ENCODE measurements at regions not wholly inside any gene's neighbourhood (a gene's known extent, or its start where the extent isn't known, plus 50 kb on each side); places are given as distances from the start of the nearest gene placed in this dataset.

GRCh38 chr2:147386284-147386683 is 458.5 kb upstream of the ACVR2A start:
- FAIRE-seq (no peak), DNase-seq (ENCODE audit: insufficient read length, low spot score) (no peak)

GRCh38 chr2:147385600-147385999 is 459.2 kb upstream of the ACVR2A start:
- FAIRE-seq (no peak), DNase-seq (ENCODE audit: insufficient read length, low spot score) (no peak)

GRCh38 chr2:147384659-147385058 is 460.2 kb upstream of the ACVR2A start:
- DNase-seq (ENCODE audit: insufficient read length, low spot score): no peak
- FAIRE-seq: no peak

- DNase-seq (ENCODE audit: insufficient read length, low spot score): no peak
- no peak for FAIRE-seq
Measured at GRCh38 chr2:147382322-147382948, 462.4 kb upstream of the ACVR2A start.

GRCh38 chr2:147378403-147378802 is 466.4 kb upstream of the ACVR2A start:
- FAIRE-seq (no peak), DNase-seq (ENCODE audit: insufficient read length, low spot score) (no peak)

- FAIRE-seq (no peak), DNase-seq (ENCODE audit: insufficient read length, low spot score) (no peak)
Measured at GRCh38 chr2:147375073-147375472, 469.8 kb upstream of the ACVR2A start.

GRCh38 chr2:147374423-147374811 is 470.4 kb upstream of the ACVR2A start:
- FAIRE-seq (no peak), DNase-seq (ENCODE audit: insufficient read length, low spot score) (no peak)

GRCh38 chr2:147373800-147374422 is 470.9 kb upstream of the ACVR2A start:
- DNase-seq (ENCODE audit: insufficient read length, low spot score) (no peak), FAIRE-seq (no peak)

GRCh38 chr2:147368306-147368705 is 476.5 kb upstream of the ACVR2A start:
- no peak for FAIRE-seq
- no peak for DNase-seq (ENCODE audit: insufficient read length, low spot score)

GRCh38 chr2:147366279-147366678 is 478.6 kb upstream of the ACVR2A start:
- FAIRE-seq: no peak
- no peak for DNase-seq (ENCODE audit: insufficient read length, low spot score)

- DNase-seq (ENCODE audit: insufficient read length, low spot score) (no peak), FAIRE-seq (no peak)
Measured at GRCh38 chr2:147365622-147366021, 479.2 kb upstream of the ACVR2A start.

GRCh38 chr2:147364597-147364996 is 480.2 kb upstream of the ACVR2A start:
- DNase-seq (ENCODE audit: insufficient read length, low spot score) (peak; percentile 1), FAIRE-seq (no peak)

- no peak for FAIRE-seq
- no peak for DNase-seq (ENCODE audit: insufficient read length, low spot score)
Measured at GRCh38 chr2:147363181-147363580, 481.6 kb upstream of the ACVR2A start.

- DNase-seq (ENCODE audit: insufficient read length, low spot score) (no peak), FAIRE-seq (no peak)
Measured at GRCh38 chr2:147358375-147358774, 486.5 kb upstream of the ACVR2A start.

- FAIRE-seq: no peak
- no peak for DNase-seq (ENCODE audit: insufficient read length, low spot score)
Measured at GRCh38 chr2:147356157-147356556, 488.7 kb upstream of the ACVR2A start.

- DNase-seq (ENCODE audit: insufficient read length, low spot score) (no peak), FAIRE-seq (no peak)
Measured at GRCh38 chr2:147355706-147356105, 489.1 kb upstream of the ACVR2A start.

- no peak for DNase-seq (ENCODE audit: insufficient read length, low spot score)
- no peak for FAIRE-seq
Measured at GRCh38 chr2:147353072-147353381, 491.8 kb upstream of the ACVR2A start.

GRCh38 chr2:147352264-147353071 is 492.4 kb upstream of the ACVR2A start:
- FAIRE-seq (no peak), DNase-seq (ENCODE audit: insufficient read length, low spot score) (no peak)

GRCh38 chr2:147351784-147352183 is 493.0 kb upstream of the ACVR2A start:
- no peak for DNase-seq (ENCODE audit: insufficient read length, low spot score)
- FAIRE-seq: no peak

GRCh38 chr2:147348931-147349555 is 495.8 kb upstream of the ACVR2A start:
- DNase-seq (ENCODE audit: insufficient read length, low spot score) (no peak), FAIRE-seq (no peak)

- no peak for DNase-seq (ENCODE audit: insufficient read length, low spot score)
- no peak for FAIRE-seq
Measured at GRCh38 chr2:147346142-147346541, 498.7 kb upstream of the ACVR2A start.

GRCh38 chr2:147345246-147345645 is 499.6 kb upstream of the ACVR2A start:
- no peak for FAIRE-seq
- DNase-seq (ENCODE audit: insufficient read length, low spot score): no peak

All from GM19239 (cell line).